ENCODE measurements at regions not wholly inside any gene's neighbourhood (a gene's known extent, or its start where the extent isn't known, plus 50 kb on each side); places are given as distances from the start of the nearest gene placed in this dataset.

GRCh38 chr6:30795549-30796293 is 51.4 kb upstream of the IER3 start:
- TF ChIP-seq CTCF (IDR thresholded peaks at IDR 0.05 in 8 of 11, conservative IDR thresholded peaks at IDR 0.05 in 3 of 11) (no peak), POLR2A (IDR thresholded peaks at IDR 0.05) (no peak), POLR2AphosphoS5 (IDR thresholded peaks at IDR 0.05) (no peak)
